ENCODE measurements at regions not wholly inside any gene's neighbourhood (a gene's known extent, or its start where the extent isn't known, plus 50 kb on each side); places are given as distances from the start of the nearest gene placed in this dataset.

GRCh38 chr12:18008642-18009041, 81.4 kb downstream of the RERGL start:
- Mint-ChIP-seq H3K27ac (no peak overlapping the region), H3K27me3 (no peaks in the 10 kb centered on the region), H3K4me1 (no peaks in the 10 kb centered on the region), H3K36me3 (ENCODE audit: low read depth) (no peaks in the 10 kb centered on the region), H3K9me3 (peaks cover 11% of the 10 kb centered on the region), H3K4me3 (no peak overlapping the region)
- ATAC-seq (ENCODE audit: low read depth) (no peak), DNase-seq (no peak)
- intact Hi-C loops (cut with micrococcal nuclease) = no loop called here
- TF ChIP-seq CTCF (IDR thresholded peaks at IDR 0.05) = no peak
- CTCF ChIA-PET = no interaction called here
- POLR2A ChIA-PET = no interaction called here

- POLR2A ChIA-PET = no interaction called here
- ATAC-seq (ENCODE audit: low read depth) (no peak), DNase-seq (no peak)
- Mint-ChIP-seq H3K27ac (no peak overlapping the region), H3K4me3 (no peak overlapping the region), H3K4me1 (no peaks in the 10 kb centered on the region), H3K36me3 (ENCODE audit: low read depth) (no peaks in the 10 kb centered on the region), H3K27me3 (no peaks in the 10 kb centered on the region), H3K9me3 (peaks cover 19% of the 10 kb centered on the region)
- no peak for TF ChIP-seq CTCF (IDR thresholded peaks at IDR 0.05)
- CTCF ChIA-PET = no interaction called here
- intact Hi-C loops (cut with micrococcal nuclease) = no loop called here
These were observed 90.7 kb downstream of the RERGL start for GRCh38 chr12:17999174-17999801.

GRCh38 chr12:17992002-17992656, 97.9 kb downstream of the RERGL start:
- DNase-seq (no peak), ATAC-seq (ENCODE audit: low read depth) (peak; percentile 40)
- Mint-ChIP-seq H3K36me3 (ENCODE audit: low read depth) (no peaks in the 10 kb centered on the region), H3K4me1 (no peaks in the 10 kb centered on the region), H3K27me3 (no peaks in the 10 kb centered on the region), H3K9me3 (no peaks in the 10 kb centered on the region), H3K4me3 (no peak overlapping the region), H3K27ac (no peak overlapping the region)
- intact Hi-C loops (cut with micrococcal nuclease) = no loop called here
- ChIA-PET CTCF (no interaction called here), POLR2A (no interaction called here)
- peak; percentile 66 for TF ChIP-seq CTCF (IDR thresholded peaks at IDR 0.05)

GRCh38 chr12:17982556-17982955, 107.4 kb downstream of the RERGL start:
- ATAC-seq (ENCODE audit: low read depth) (no peak), DNase-seq (no peak)
- CTCF ChIA-PET = no interaction called here
- POLR2A ChIA-PET = no interaction called here
- no peak for TF ChIP-seq CTCF (IDR thresholded peaks at IDR 0.05)
- Mint-ChIP-seq H3K9me3 (no peaks in the 10 kb centered on the region), H3K4me3 (no peak overlapping the region), H3K27me3 (no peaks in the 10 kb centered on the region), H3K27ac (no peak overlapping the region), H3K4me1 (no peaks in the 10 kb centered on the region), H3K36me3 (ENCODE audit: low read depth) (no peaks in the 10 kb centered on the region)
- intact Hi-C loops (cut with micrococcal nuclease) = no loop called here

- Mint-ChIP-seq H3K4me3 (no peak overlapping the region), H3K27ac (no peak overlapping the region), H3K36me3 (ENCODE audit: low read depth) (no peaks in the 10 kb centered on the region), H3K9me3 (peaks cover 2% of the 10 kb centered on the region), H3K27me3 (no peaks in the 10 kb centered on the region), H3K4me1 (no peaks in the 10 kb centered on the region)
- ATAC-seq (ENCODE audit: low read depth) = no peak
- ChIA-PET POLR2A (no interaction called here), CTCF (no interaction called here)
- DNase-seq = no peak
- no peak for TF ChIP-seq CTCF (IDR thresholded peaks at IDR 0.05)
- intact Hi-C loops (cut with micrococcal nuclease) = no loop called here
These were observed 113.8 kb downstream of the RERGL start for GRCh38 chr12:17976202-17976601.

All from activated B cell treated with CpG ODN at 0.5 μM for 24 hours (primary cell).